ENCODE measurements at regions not wholly inside any gene's neighbourhood (a gene's known extent, or its start where the extent isn't known, plus 50 kb on each side); places are given as distances from the start of the nearest gene placed in this dataset.

DNA sequence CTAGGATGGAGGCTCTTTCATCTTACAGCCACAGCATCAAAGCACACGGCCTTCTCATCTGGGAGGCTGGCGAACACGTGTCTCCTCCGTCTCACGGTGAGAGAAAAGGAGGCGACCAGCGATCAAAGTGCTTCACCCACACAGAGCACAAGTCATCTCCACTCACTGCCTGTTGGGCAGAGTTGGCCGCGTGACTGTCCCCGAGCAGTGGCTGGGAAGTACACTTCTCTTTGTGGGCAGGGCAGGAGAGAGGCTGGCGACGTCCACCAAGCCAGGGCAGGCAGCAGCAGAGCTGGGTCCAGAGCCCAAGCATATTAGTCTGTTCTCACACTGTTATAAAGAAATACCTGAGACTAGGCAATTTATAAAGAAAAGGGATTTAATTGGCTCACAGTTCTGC, 64.1 kb upstream of the FOXC1 start:
- Histone ChIP-seq H3K9me3 (ENCODE audit: control extremely low read depth in 1 of 3, control insufficient read depth in 2 of 3, insufficient read depth in 1 of 3, low read length in 2 of 3) (peaks cover 0 to 5% (median 0%) of the 10 kb centered on the region in 3 donors), H4K20me1 (ENCODE audit: control insufficient read depth, insufficient read depth, low read length, poor library complexity, severe bottlenecking) (no peaks in the 10 kb centered on the region), H3K27ac (ENCODE audit: low read length in 2 of 2) (no peak overlapping the region), H3K4me2 (replicated peaks; ENCODE audit: low read depth, low read length, poor library complexity, severe bottlenecking) (no peak overlapping the region), H3K36me3 (replicated peaks in 1 of 2; ENCODE audit: control extremely low read depth in 1 of 2, control insufficient read depth in 1 of 2, extremely low read depth in 1 of 2, insufficient read depth in 2 of 2, low read length in 1 of 2) (no peaks in the 10 kb centered on the region), H3K4me3 (ENCODE audit: control extremely low read depth in 1 of 5, extremely low read depth in 1 of 5, insufficient read depth in 1 of 5, low read depth in 2 of 5, low read length in 4 of 5) (no peak overlapping the region), H3K4me1 (ENCODE audit: control insufficient read depth in 2 of 2, insufficient read depth in 2 of 2, low read length in 2 of 2) (no peaks in the 10 kb centered on the region), H2AFZ (ENCODE audit: insufficient read depth, low read depth, low read length, poor library complexity, severe bottlenecking) (no peak overlapping the region), H3K27me3 (replicated peaks in 1 of 4; ENCODE audit: control extremely low read depth in 1 of 4, control insufficient read depth in 3 of 4, insufficient read depth in 4 of 4, low read length in 3 of 4) (no peaks in the 10 kb centered on the region), H3K79me2 (ENCODE audit: control insufficient read depth, insufficient read depth, low read length) (no peaks in the 10 kb centered on the region), H3K9ac (ENCODE audit: low read length) (no peak overlapping the region)
- Mint-ChIP-seq H3K4me1 (no peaks in the 10 kb centered on the region), H3K27ac (no peak overlapping the region), H3K4me3 (no peak overlapping the region), H3K9me3 (ENCODE audit: insufficient read depth) (no peaks in the 10 kb centered on the region), H3K27me3 (peaks cover 2% of the 10 kb centered on the region)
- ChIA-PET CTCF (interaction anchor here (1.4 kb wide), 1 partner anchor 9 kb away, joined by 3 read pairs; no protein-coding TSS in a partner anchor), POLR2A (no interaction called here)
- no peak for TF ChIP-seq CTCF (IDR thresholded peaks at IDR 0.05)
- no peak for TF ChIP-seq EZH2 (IDR thresholded peaks at IDR 0.05; ENCODE audit: borderline replicate concordance, insufficient read depth, low read depth, low read length, poor library complexity, severe bottlenecking)
- no peak for DNase-seq
- no peak for ATAC-seq (ENCODE audit: low read depth)
- intact Hi-C loops (cut with micrococcal nuclease) = no loop called here
- WGBS (ENCODE audit: insufficient coverage) = 92% methylated on average over 11 of the region's 12 CpGs

DNA sequence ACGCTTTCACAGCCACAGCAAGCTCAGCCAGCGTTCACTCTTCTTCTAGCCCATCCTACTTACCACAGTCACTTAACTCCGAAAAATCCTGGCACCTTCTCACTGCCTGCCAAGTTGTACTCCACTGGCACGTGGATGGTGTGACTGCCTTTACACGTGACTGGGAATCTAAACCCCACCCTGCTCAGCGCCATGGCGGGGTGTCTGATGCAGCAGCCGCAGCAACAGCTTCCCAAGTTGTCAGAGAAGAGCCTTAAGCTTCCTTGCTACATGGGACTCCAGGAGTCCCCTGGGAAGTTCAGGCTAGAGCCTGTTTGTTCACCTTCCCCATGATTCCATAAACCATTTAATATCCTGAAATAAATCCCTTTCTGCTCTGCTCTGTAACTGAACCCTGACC, 61.9 kb upstream of the FOXC1 start:
- intact Hi-C loops (cut with micrococcal nuclease) = no loop called here
- no peak overlapping the region for H3K27ac ChIP-seq (ENCODE audit: low read length in 2 of 2)
- no peak overlapping the region for H3K4me3 ChIP-seq (ENCODE audit: control extremely low read depth in 1 of 5, extremely low read depth in 1 of 5, insufficient read depth in 1 of 5, low read depth in 2 of 5, low read length in 4 of 5)
- peaks cover 5% of the 10 kb centered on the region for H3K27me3 Mint-ChIP-seq
- no peak overlapping the region for H2AFZ ChIP-seq (ENCODE audit: insufficient read depth, low read depth, low read length, poor library complexity, severe bottlenecking)
- no peaks in the 10 kb centered on the region for H3K9me3 Mint-ChIP-seq (ENCODE audit: insufficient read depth)
- POLR2A ChIA-PET = no interaction called here
- H3K9me3 ChIP-seq (ENCODE audit: control extremely low read depth in 1 of 3, control insufficient read depth in 2 of 3, insufficient read depth in 1 of 3, low read length in 2 of 3) = peaks cover 0 to 9% (median 0%) of the 10 kb centered on the region in 3 donors
- no peak overlapping the region for H3K4me2 ChIP-seq (replicated peaks; ENCODE audit: low read depth, low read length, poor library complexity, severe bottlenecking)
- no peaks in the 10 kb centered on the region for H3K79me2 ChIP-seq (ENCODE audit: control insufficient read depth, insufficient read depth, low read length)
- TF ChIP-seq EZH2 (IDR thresholded peaks at IDR 0.05; ENCODE audit: borderline replicate concordance, insufficient read depth, low read depth, low read length, poor library complexity, severe bottlenecking) = no peak
- TF ChIP-seq CTCF (IDR thresholded peaks at IDR 0.05) = no peak
- H3K9ac ChIP-seq (ENCODE audit: low read length) = no peak overlapping the region
- no peak overlapping the region for H3K4me3 Mint-ChIP-seq
- no peaks in the 10 kb centered on the region for H3K4me1 ChIP-seq (ENCODE audit: control insufficient read depth in 2 of 2, insufficient read depth in 2 of 2, low read length in 2 of 2)
- H3K36me3 ChIP-seq (replicated peaks in 1 of 2; ENCODE audit: control extremely low read depth in 1 of 2, control insufficient read depth in 1 of 2, extremely low read depth in 1 of 2, insufficient read depth in 2 of 2, low read length in 1 of 2) = no peaks in the 10 kb centered on the region
- no peaks in the 10 kb centered on the region for H4K20me1 ChIP-seq (ENCODE audit: control insufficient read depth, insufficient read depth, low read length, poor library complexity, severe bottlenecking)
- ATAC-seq (ENCODE audit: low read depth) (no peak), DNase-seq (no peak)
- H3K27ac Mint-ChIP-seq = no peak overlapping the region
- 94% methylated on average over 8 of the region's 8 CpGs for WGBS (ENCODE audit: insufficient coverage)
- H3K4me1 Mint-ChIP-seq = no peaks in the 10 kb centered on the region
- H3K27me3 ChIP-seq (replicated peaks in 1 of 4; ENCODE audit: control extremely low read depth in 1 of 4, control insufficient read depth in 3 of 4, insufficient read depth in 4 of 4, low read length in 3 of 4) = peaks cover 0 to 2% (median 0%) of the 10 kb centered on the region in 4 experiments
- CTCF ChIA-PET = no interaction called here
